A673 (cell line): ENCODE measurements at regions not wholly inside any gene's neighbourhood (a gene's known extent, or its start where the extent isn't known, plus 50 kb on each side); places are given as distances from the start of the nearest gene placed in this dataset.

Experiments used
- EZH2 ChIP-seq: fragments of 200-600 bp; sonication (generic); IDR thresholded peaks from 2 replicates; pipeline ENCODE4 v1.6.1; 2017; ENCODE audit warnings: borderline replicate concordance, low read depth, mild to moderate bottlenecking, mixed read lengths, antibody characterized with exemption, low read length; ENCODE audit not compliant: poor library complexity, severe bottlenecking
- TF ChIP-seq, protein P1 (sequence below): fragments of 300-800, 200-600 bp; sonication (generic); conservative IDR thresholded peaks from 2 replicates; pipeline ENCODE4 v1.5.1; 2017; ENCODE audit warnings: low read depth, mild to moderate bottlenecking, antibody characterized with exemption, low read length, moderate library complexity, mixed read lengths

GRCh38 chr14:56367416-56367815 lies 212.2 kb upstream of the TMEM260 start:
- TF ChIP-seq, protein P1, sequence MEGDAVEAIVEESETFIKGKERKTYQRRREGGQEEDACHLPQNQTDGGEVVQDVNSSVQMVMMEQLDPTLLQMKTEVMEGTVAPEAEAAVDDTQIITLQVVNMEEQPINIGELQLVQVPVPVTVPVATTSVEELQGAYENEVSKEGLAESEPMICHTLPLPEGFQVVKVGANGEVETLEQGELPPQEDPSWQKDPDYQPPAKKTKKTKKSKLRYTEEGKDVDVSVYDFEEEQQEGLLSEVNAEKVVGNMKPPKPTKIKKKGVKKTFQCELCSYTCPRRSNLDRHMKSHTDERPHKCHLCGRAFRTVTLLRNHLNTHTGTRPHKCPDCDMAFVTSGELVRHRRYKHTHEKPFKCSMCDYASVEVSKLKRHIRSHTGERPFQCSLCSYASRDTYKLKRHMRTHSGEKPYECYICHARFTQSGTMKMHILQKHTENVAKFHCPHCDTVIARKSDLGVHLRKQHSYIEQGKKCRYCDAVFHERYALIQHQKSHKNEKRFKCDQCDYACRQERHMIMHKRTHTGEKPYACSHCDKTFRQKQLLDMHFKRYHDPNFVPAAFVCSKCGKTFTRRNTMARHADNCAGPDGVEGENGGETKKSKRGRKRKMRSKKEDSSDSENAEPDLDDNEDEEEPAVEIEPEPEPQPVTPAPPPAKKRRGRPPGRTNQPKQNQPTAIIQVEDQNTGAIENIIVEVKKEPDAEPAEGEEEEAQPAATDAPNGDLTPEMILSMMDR, result no peak
- no peak for TF ChIP-seq EZH2
